Uterus (tissue), 2 donors: ENCODE measurements at regions not wholly inside any gene's neighbourhood (a gene's known extent, or its start where the extent isn't known, plus 50 kb on each side); places are given as distances from the start of the nearest gene placed in this dataset.

Experiments used
- POLR2A ChIP-seq, 2 donors: fragments of 450-650 bp; IDR thresholded peaks; one replicate each; pipeline ENCODE4 v1.6.1; 2016; ENCODE audit warnings: antibody characterized with exemption in 2 of 2, mild to moderate bottlenecking in 1 of 2, moderate library complexity in 1 of 2
- TF ChIP-seq, protein P1 (sequence below), 4 experiments: fragments of 200-600 bp in 2 of 4; fragments of 450-650 bp in 2 of 4; sonication (generic) in 2 of 4; IDR thresholded peaks; one replicate each; pipeline ENCODE4 v1.5.1; 2016 to 2019; ENCODE audit warnings: antibody characterized with exemption in 4 of 4, mild to moderate bottlenecking in 2 of 4, moderate library complexity in 1 of 4

- TF ChIP-seq, protein P1, sequence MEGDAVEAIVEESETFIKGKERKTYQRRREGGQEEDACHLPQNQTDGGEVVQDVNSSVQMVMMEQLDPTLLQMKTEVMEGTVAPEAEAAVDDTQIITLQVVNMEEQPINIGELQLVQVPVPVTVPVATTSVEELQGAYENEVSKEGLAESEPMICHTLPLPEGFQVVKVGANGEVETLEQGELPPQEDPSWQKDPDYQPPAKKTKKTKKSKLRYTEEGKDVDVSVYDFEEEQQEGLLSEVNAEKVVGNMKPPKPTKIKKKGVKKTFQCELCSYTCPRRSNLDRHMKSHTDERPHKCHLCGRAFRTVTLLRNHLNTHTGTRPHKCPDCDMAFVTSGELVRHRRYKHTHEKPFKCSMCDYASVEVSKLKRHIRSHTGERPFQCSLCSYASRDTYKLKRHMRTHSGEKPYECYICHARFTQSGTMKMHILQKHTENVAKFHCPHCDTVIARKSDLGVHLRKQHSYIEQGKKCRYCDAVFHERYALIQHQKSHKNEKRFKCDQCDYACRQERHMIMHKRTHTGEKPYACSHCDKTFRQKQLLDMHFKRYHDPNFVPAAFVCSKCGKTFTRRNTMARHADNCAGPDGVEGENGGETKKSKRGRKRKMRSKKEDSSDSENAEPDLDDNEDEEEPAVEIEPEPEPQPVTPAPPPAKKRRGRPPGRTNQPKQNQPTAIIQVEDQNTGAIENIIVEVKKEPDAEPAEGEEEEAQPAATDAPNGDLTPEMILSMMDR (IDR thresholded peaks at IDR 0.05) = no peak
- TF ChIP-seq POLR2A (IDR thresholded peaks at IDR 0.05) = no peak
Measured at GRCh38 chr7:4436361-4436895, 245.7 kb upstream of the FOXK1 start.
